HepG2 (cell line): ENCODE measurements at regions not wholly inside any gene's neighbourhood (a gene's known extent, or its start where the extent isn't known, plus 50 kb on each side); places are given as distances from the start of the nearest gene placed in this dataset.

ENCODE experiments used
- ATAC-seq: fragments of 200-7000 bp; cut with Tn5 transposase; 3 replicates; pipeline ENCODE4 v1.9.1; 2020; ENCODE audit warnings: mild to moderate bottlenecking, moderate library complexity
- BruUV-seq: library from RNA; stranded (reverse); fragments of 400-500 nt; replicated peaks from 2 replicates; lab custom pipeline; 2021; lab: Mats Ljungman, UMichigan
- CTCF ChIA-PET: fragments of 300-600 bp; formaldehyde crosslinking; extraction: SDS; loops from one replicate; lab custom pipeline; 2021; ENCODE audit warnings: low total read pairs, inconsistent platforms, low intra/inter-chr PET ratio; lab: Yijun Ruan, JAX
- POLR2A ChIA-PET: fragments of 350-600 bp; sonication (Branson Sonifier 250); formaldehyde crosslinking; loops from one replicate; lab custom pipeline; 2020; ENCODE audit warnings: antibody characterized with exemption, inconsistent platforms; lab: Yijun Ruan, JAX
- DNase-seq: peaks from one replicate; pipeline ENCODE4 v3.0.0-alpha.2; 2015; ENCODE audit warnings: low spot score
- FAIRE-seq: peaks from 3 replicates; lab custom pipeline; 2011; peaks lifted over from hg19 to GRCh38; lab: Jason Lieb, UNC
- H2AFZ ChIP-seq: one replicate; pipeline ENCODE4 v1.6.1; 2011; ENCODE audit warnings: low read length, inconsistent platforms
- H3K27ac ChIP-seq: fragments of 300-600 bp; 3 replicates; pipeline ENCODE4 v1.8.0; 2011; ENCODE audit warnings: mixed run types, mild to moderate bottlenecking, mixed read lengths, low read length, inconsistent platforms; ENCODE audit not compliant: insufficient read depth; ENCODE audit errors: extremely low read length
- H3K27me3 ChIP-seq, 2 experiments: fragments of 200-600 bp in 1 of 2; 2 replicates in 1 of 2; 3 replicates in 1 of 2; pipeline versions ENCODE4 v1.6.0 to v1.8.0; 2011; ENCODE audit warnings: low read length in 2 of 2, mild to moderate bottlenecking in 2 of 2, moderate library complexity in 2 of 2, inconsistent platforms in 1 of 2; ENCODE audit not compliant: insufficient read depth in 2 of 2, control insufficient read depth in 1 of 2
- H3K36me3 ChIP-seq, 2 experiments: fragments of 200-600 bp in 1 of 2; replicated peaks in 1 of 2; 2 replicates in 1 of 2; 3 replicates in 1 of 2; pipeline versions ENCODE4 v1.5.1 to v1.8.0; 2011; ENCODE audit warnings: low read length in 2 of 2, inconsistent platforms in 1 of 2; ENCODE audit not compliant: insufficient read depth in 2 of 2, control insufficient read depth in 1 of 2
- H3K4me1 ChIP-seq: 2 replicates; pipeline ENCODE4 v1.5.1; 2012; ENCODE audit warnings: low read length, inconsistent platforms; ENCODE audit not compliant: insufficient read depth
- H3K4me2 ChIP-seq: 2 replicates; pipeline ENCODE4 v1.6.0; 2011; ENCODE audit warnings: low read depth, low read length, inconsistent platforms
- H3K4me3 ChIP-seq, 3 experiments: fragments of 200-600 bp in 1 of 3; sonication (generic), shearing (Covaris generic) in 1 of 3; replicated peaks in 1 of 3; 2 replicates each; pipeline ENCODE4 v1.5.1; 2011 to 2016; ENCODE audit warnings: low read length in 3 of 3, inconsistent platforms in 2 of 3, low read depth in 2 of 3, mild to moderate bottlenecking in 2 of 3, control low read depth in 1 of 3, mixed read lengths in 1 of 3; ENCODE audit not compliant: insufficient read depth in 1 of 3
- H3K79me2 ChIP-seq: one replicate; pipeline ENCODE4 v1.6.1; 2011; ENCODE audit warnings: low read length, inconsistent platforms; ENCODE audit not compliant: insufficient read depth
- H3K9ac ChIP-seq: 2 replicates; pipeline ENCODE4 v1.6.0; 2011; ENCODE audit warnings: mild to moderate bottlenecking, low read depth, low read length, inconsistent platforms; ENCODE audit not compliant: insufficient read depth
- H3K9me3 ChIP-seq: 2 replicates; pipeline ENCODE4 v1.5.1; 2012; ENCODE audit warnings: mild to moderate bottlenecking, low read length
- H4K20me1 ChIP-seq: 2 replicates; pipeline ENCODE4 v1.6.0; 2011; ENCODE audit warnings: inconsistent platforms, mild to moderate bottlenecking, low read length, moderate library complexity; ENCODE audit not compliant: insufficient read depth
- FOXA1 ChIP-seq, 2 experiments: fragments of 450-650 bp in 1 of 2; sonication (generic) in 1 of 2; formaldehyde crosslinking in 1 of 2; IDR thresholded peaks; 2 replicates each; pipeline versions ENCODE4 v1.4.0 to v1.6.1; 2016 to 2020; ENCODE audit warnings: missing genetic modification reagents in 1 of 2
- RARG ChIP-seq: sonication (generic); formaldehyde crosslinking; IDR thresholded peaks from 2 replicates; pipeline ENCODE4 v1.4.0; 2020; ENCODE audit warnings: low read depth, mild to moderate bottlenecking, missing genetic modification reagents
- ZNF12 ChIP-seq: sonication (generic); formaldehyde crosslinking; IDR thresholded peaks from 2 replicates; pipeline ENCODE4 v1.5.0; 2020; ENCODE audit warnings: missing genetic modification reagents
- ZNF768 ChIP-seq: sonication (generic); formaldehyde crosslinking; IDR thresholded peaks from 2 replicates; pipeline ENCODE4 v1.4.0; 2020; ENCODE audit warnings: missing genetic modification reagents
- WGBS: methylation state at CpG from one replicate; pipeline ENCODE4 v1.1.6; 2017; ENCODE audit warnings: low lambda C conversion rate; 5-methylcytosine and 5-hydroxymethylcytosine counted together
- in situ Hi-C: cut with HindIII; loops from 2 replicates; pipeline ENCODE4 v1.10.0; 2017; ENCODE audit warnings: low pct_unique_long_range_greater_than_20kb; ENCODE audit not compliant: extremely low pct_ligation_motif_present
- intact Hi-C: fragments of 100-400 bp; cut with micrococcal nuclease; formaldehyde crosslinking; loops from one replicate; pipeline ENCODE4 v1.10.0; 2022; ENCODE audit not compliant: unreplicated experiment
- TF ChIP-seq, protein P1 (sequence below), 2 experiments: sonication (generic) in 1 of 2; formaldehyde crosslinking in 1 of 2; IDR thresholded peaks; 2 replicates each; pipeline versions ENCODE4 v1.4.0 to v1.6.1; 2018 to 2020; ENCODE audit warnings: missing genetic modification reagents in 2 of 2, borderline replicate concordance in 1 of 2, low read depth in 1 of 2, mild to moderate bottlenecking in 1 of 2, missing biosample characterization in 1 of 2
- TF ChIP-seq, protein P2 (sequence below), 2 experiments: sonication (generic) in 1 of 2; formaldehyde crosslinking in 1 of 2; IDR thresholded peaks; 2 replicates each; pipeline versions ENCODE4 v1.4.0 to v1.6.1; 2016 to 2020; ENCODE audit warnings: borderline replicate concordance in 1 of 2, low read depth in 1 of 2, mild to moderate bottlenecking in 1 of 2, missing genetic modification reagents in 1 of 2

DNA sequence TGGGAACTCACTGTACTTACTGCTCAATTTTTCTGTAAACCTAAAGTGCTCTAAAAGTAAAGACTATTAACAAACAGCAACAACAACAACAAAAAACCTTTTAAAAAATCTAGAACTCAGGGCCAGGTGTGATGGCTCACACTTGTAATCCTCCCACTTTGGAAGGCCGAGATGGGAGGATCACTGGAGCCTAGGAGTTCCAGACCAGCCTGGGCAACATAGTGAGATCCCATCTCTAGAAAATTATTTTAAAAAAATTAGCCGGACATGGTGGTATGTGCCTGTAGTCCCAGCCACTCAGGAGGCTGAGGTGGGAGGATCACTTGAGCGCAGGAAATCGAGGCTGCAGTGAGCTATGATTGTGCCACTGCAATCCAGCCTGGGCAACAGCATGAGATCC, 161.8 kb downstream of the NUP210 start (continued):
- TF ChIP-seq, protein P1, sequence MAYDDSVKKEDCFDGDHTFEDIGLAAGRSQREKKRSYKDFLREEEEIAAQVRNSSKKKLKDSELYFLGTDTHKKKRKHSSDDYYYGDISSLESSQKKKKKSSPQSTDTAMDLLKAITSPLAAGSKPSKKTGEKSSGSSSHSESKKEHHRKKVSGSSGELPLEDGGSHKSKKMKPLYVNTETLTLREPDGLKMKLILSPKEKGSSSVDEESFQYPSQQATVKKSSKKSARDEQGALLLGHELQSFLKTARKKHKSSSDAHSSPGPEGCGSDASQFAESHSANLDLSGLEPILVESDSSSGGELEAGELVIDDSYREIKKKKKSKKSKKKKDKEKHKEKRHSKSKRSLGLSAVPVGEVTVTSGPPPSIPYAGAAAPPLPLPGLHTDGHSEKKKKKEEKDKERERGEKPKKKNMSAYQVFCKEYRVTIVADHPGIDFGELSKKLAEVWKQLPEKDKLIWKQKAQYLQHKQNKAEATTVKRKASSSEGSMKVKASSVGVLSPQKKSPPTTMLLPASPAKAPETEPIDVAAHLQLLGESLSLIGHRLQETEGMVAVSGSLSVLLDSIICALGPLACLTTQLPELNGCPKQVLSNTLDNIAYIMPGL (CRISPR knock-in tag; IDR thresholded peaks at IDR 0.05; ENCODE audit: borderline replicate concordance in 1 of 2, low read depth in 1 of 2) = no peak
- TF ChIP-seq, all 625 proteins: peak for 1

DNA sequence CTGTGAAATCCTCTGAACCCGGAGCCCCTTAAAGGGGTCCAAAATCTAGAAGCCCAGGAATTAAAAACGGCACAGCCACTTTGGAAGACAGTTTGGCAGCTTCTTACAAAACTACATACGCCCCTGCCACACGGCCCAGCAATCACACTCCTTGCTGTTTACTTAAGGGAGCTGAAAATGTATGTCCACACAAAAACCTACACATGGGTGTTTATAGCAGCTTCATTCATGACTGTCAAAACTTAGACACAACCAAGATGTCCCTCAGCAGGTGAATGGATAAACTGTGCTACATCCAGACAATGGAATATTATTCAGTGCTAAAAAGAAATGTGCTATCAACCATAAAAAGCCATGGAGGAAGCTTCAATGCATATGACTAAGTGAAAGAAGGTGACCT, 162.5 kb downstream of the NUP210 start:
- H3K4me3 ChIP-seq = no peak overlapping the region
- in situ Hi-C loops (no loop called here), intact Hi-C loops (no loop called here)
- no peak for ATAC-seq
- H4K20me1 ChIP-seq = no peaks in the 10 kb centered on the region
- DNase-seq = no peak
- H3K27me3 ChIP-seq = no peaks in the 10 kb centered on the region
- WGBS = 76% methylated on average over 4 of the region's 4 CpGs
- H3K4me2 ChIP-seq = no peak overlapping the region
- peaks cover 0 to 11% of the 10 kb centered on the region in 2 experiments; a peak in 1 of 5 replicates for H3K36me3 ChIP-seq
- no peak for FAIRE-seq
- BruUV-seq = no TSS peak
- no peak overlapping the region for H3K27ac ChIP-seq
- H3K9me3 ChIP-seq = no peaks in the 10 kb centered on the region
- no peak overlapping the region for H2AFZ ChIP-seq
- peaks cover 63% of the 10 kb centered on the region for H3K79me2 ChIP-seq
- ChIA-PET CTCF (no interaction called here), POLR2A (no interaction called here)
- peaks cover 86% of the 10 kb centered on the region for H3K4me1 ChIP-seq
- TF ChIP-seq RARG = no peak
- no peak for TF ChIP-seq FOXA1 (IDR thresholded peaks at IDR 0.05)
- 0 out of 2 replicates have a peak, but pooled peaks have one; percentile 20 for TF ChIP-seq FOXA1 (CRISPR knock-in tag; IDR thresholded peaks at IDR 0.05)
- no peak overlapping the region for H3K9ac ChIP-seq

DNA sequence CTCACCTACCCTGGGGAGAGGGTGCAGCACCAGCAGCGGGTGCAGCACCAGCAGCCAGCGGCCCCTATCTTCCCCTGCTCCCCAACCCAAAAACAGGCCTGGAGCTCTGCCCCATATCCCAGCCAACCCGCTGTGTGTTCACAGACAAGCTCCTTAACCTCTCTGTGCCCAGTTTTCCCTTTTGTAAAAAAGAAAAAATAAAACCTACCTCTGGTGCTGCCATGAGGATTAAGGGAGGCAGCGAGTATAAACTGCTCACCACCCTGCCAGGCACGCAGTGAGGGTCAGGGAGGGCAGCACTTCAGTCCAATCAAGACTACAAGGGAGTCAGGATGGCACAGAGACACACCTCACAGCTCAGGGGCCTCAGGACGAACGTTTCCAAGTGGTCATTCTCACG, 163.3 kb downstream of the NUP210 start:
- Histone ChIP-seq H3K27ac (no peak overlapping the region), H3K4me1 (peaks cover 86% of the 10 kb centered on the region), H2AFZ (no peak overlapping the region), H3K9me3 (no peaks in the 10 kb centered on the region), H3K4me2 (no peak overlapping the region), H3K4me3 (no peak overlapping the region), H3K36me3 (peaks cover 0 to 11% of the 10 kb centered on the region in 2 experiments; a peak in 1 of 5 replicates), H4K20me1 (no peaks in the 10 kb centered on the region), H3K9ac (no peak overlapping the region), H3K79me2 (peaks cover 58% of the 10 kb centered on the region), H3K27me3 (no peaks in the 10 kb centered on the region)
- peak; percentile 93 for TF ChIP-seq ZNF768 (CRISPR knock-in tag)
- TF ChIP-seq, protein P2, sequence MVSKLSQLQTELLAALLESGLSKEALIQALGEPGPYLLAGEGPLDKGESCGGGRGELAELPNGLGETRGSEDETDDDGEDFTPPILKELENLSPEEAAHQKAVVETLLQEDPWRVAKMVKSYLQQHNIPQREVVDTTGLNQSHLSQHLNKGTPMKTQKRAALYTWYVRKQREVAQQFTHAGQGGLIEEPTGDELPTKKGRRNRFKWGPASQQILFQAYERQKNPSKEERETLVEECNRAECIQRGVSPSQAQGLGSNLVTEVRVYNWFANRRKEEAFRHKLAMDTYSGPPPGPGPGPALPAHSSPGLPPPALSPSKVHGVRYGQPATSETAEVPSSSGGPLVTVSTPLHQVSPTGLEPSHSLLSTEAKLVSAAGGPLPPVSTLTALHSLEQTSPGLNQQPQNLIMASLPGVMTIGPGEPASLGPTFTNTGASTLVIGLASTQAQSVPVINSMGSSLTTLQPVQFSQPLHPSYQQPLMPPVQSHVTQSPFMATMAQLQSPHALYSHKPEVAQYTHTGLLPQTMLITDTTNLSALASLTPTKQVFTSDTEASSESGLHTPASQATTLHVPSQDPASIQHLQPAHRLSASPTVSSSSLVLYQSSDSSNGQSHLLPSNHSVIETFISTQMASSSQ (IDR thresholded peaks at IDR 0.05; ENCODE audit: low read depth) = no peak
- TF ChIP-seq, protein P2 (CRISPR knock-in tag; IDR thresholded peaks at IDR 0.05; ENCODE audit: borderline replicate concordance) = no peak
- TF ChIP-seq ZNF12 (CRISPR knock-in tag) = no peak
- 97% methylated on average over 5 of the region's 8 CpGs for WGBS
- no peak for ATAC-seq
- intact Hi-C loops (no loop called here), in situ Hi-C loops (no loop called here)
- no peak for DNase-seq
- no peak for FAIRE-seq
- ChIA-PET POLR2A (no interaction called here), CTCF (no interaction called here)
- BruUV-seq = no TSS peak
